GM23248 (cell line): ENCODE measurements at regions not wholly inside any gene's neighbourhood (a gene's known extent, or its start where the extent isn't known, plus 50 kb on each side); places are given as distances from the start of the nearest gene placed in this dataset.

Experiments used
- DNase-seq: peaks from one replicate; pipeline ENCODE4 v3.0.0-alpha.2; 2015
- H2AFZ ChIP-seq: fragments of 200-600 bp; sonication (generic); 2 replicates; pipeline ENCODE4 v1.6.1; 2016; ENCODE audit warnings: antibody characterized with exemption
- H3F3A ChIP-seq: fragments of 200-600 bp; sonication (generic); 2 replicates; pipeline ENCODE4 v1.6.1; 2016; ENCODE audit warnings: mild to moderate bottlenecking, antibody characterized with exemption, mixed run types; ENCODE audit not compliant: insufficient read depth
- H3K27ac ChIP-seq: fragments of 200-600 bp; sonication (generic); 2 replicates; pipeline ENCODE4 v1.5.1; 2016; ENCODE audit warnings: mild to moderate bottlenecking
- H3K27me3 ChIP-seq: fragments of 200-600 bp; sonication (generic); replicated peaks from 2 replicates; pipeline ENCODE4 v1.6.1; 2016; ENCODE audit warnings: mild to moderate bottlenecking; ENCODE audit not compliant: insufficient read depth
- H3K36me3 ChIP-seq: fragments of 200-600 bp; sonication (generic); 2 replicates; pipeline ENCODE4 v1.6.1; 2016; ENCODE audit warnings: low read depth, mild to moderate bottlenecking
- H3K4me1 ChIP-seq: fragments of 200-600 bp; sonication (generic); 2 replicates; pipeline ENCODE4 v1.6.1; 2016; ENCODE audit warnings: mild to moderate bottlenecking; ENCODE audit not compliant: insufficient read depth
- H3K4me2 ChIP-seq: fragments of 200-600 bp; sonication (generic); one replicate; pipeline ENCODE4 v1.6.1; 2016; ENCODE audit warnings: mild to moderate bottlenecking; ENCODE audit not compliant: unreplicated experiment
- H3K4me3 ChIP-seq: fragments of 200-600 bp; sonication (generic); 2 replicates; pipeline ENCODE4 v1.5.1; 2016; ENCODE audit warnings: mild to moderate bottlenecking
- H3K79me2 ChIP-seq: fragments of 200-600 bp; sonication (generic); 2 replicates; pipeline ENCODE4 v1.6.1; 2016; ENCODE audit warnings: mild to moderate bottlenecking; ENCODE audit not compliant: insufficient read depth
- H3K9ac ChIP-seq: fragments of 200-600 bp; sonication (generic); 2 replicates; pipeline ENCODE4 v1.6.1; 2016; ENCODE audit warnings: mild to moderate bottlenecking
- H3K9me2 ChIP-seq: fragments of 200-600 bp; sonication (generic); 2 replicates; pipeline ENCODE4 v1.6.1; 2016; ENCODE audit warnings: mixed run types, mild to moderate bottlenecking, moderate library complexity; ENCODE audit not compliant: insufficient read depth
- H3K9me3 ChIP-seq: fragments of 200-600 bp; sonication (generic); one replicate; pipeline ENCODE4 v1.6.1; 2017; ENCODE audit warnings: low read depth
- H4K20me1 ChIP-seq: fragments of 200-600 bp; sonication (generic); 2 replicates; pipeline ENCODE4 v1.6.0; 2016; ENCODE audit not compliant: insufficient read depth
- EZH2 ChIP-seq: fragments of 200-600 bp; sonication (generic); IDR thresholded peaks from 2 replicates; pipeline ENCODE4 v1.6.1; 2018; ENCODE audit warnings: antibody characterized with exemption, mild to moderate bottlenecking; ENCODE audit not compliant: insufficient read depth, poor library complexity, severe bottlenecking
- EZH2phosphoT487 ChIP-seq: fragments of 200-600 bp; sonication (generic); IDR thresholded peaks from 2 replicates; pipeline ENCODE4 v1.6.1; 2018; ENCODE audit warnings: antibody characterized with exemption, moderate library complexity, mild to moderate bottlenecking, low read depth; ENCODE audit not compliant: insufficient read depth
- WGBS, 2 experiments: methylation state at CpG; one replicate each; pipeline ENCODE4 v1.1.6; 2015 to 2017; ENCODE audit warnings: low lambda C conversion rate in 2 of 2, low coverage in 1 of 2; ENCODE audit errors: missing lambda C conversion rate in 2 of 2; 5-methylcytosine and 5-hydroxymethylcytosine counted together
- in situ Hi-C: fragments of 300-500 bp; cut with MboI; formaldehyde crosslinking; loops from 2 replicates; pipeline ENCODE4 v1.15.0; 2020

DNA sequence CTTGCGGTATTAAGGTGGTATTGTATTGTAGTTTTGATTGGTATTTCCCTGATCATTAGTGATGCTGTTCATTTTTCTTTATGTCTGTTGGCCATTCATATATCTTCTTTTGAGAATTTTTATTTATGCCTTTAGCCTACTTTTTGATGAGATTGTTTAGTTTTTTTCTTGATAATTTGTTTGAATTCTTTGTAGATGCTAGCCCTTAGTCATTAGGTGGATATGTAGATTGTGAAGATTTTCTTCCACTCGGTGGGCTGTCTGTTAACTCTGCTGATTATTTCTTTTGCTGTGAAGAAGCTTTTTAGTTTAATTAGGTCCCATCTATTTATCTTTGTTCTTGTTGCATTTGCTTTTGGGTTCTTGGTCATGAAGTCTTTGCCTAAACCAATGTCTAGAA is 115.4 kb downstream of the VPREB1 start:
- H3K4me2 ChIP-seq: no peak overlapping the region
- no peaks in the 10 kb centered on the region for H3K9me2 ChIP-seq
- no peak overlapping the region for H3K27ac ChIP-seq
- peaks cover 8% of the 10 kb centered on the region; the same call in 1 of the 2 replicates for H3K27me3 ChIP-seq
- no peaks in the 10 kb centered on the region for H3K36me3 ChIP-seq
- no peaks in the 10 kb centered on the region for H3K9me3 ChIP-seq
- no peaks in the 10 kb centered on the region for H3K4me1 ChIP-seq
- H3K9ac ChIP-seq: no peak overlapping the region
- H3F3A ChIP-seq: no peaks in the 10 kb centered on the region
- H3K79me2 ChIP-seq: no peaks in the 10 kb centered on the region
- no peak for DNase-seq
- in situ Hi-C loops: no loop called here
- TF ChIP-seq EZH2phosphoT487: no peak
- TF ChIP-seq EZH2: no peak
- H4K20me1 ChIP-seq: no peaks in the 10 kb centered on the region
- 50 to 57% methylated on average over 2 of the region's 2 CpGs for WGBS, 2 experiments
- H3K4me3 ChIP-seq: no peak overlapping the region
- H2AFZ ChIP-seq: no peak overlapping the region

DNA sequence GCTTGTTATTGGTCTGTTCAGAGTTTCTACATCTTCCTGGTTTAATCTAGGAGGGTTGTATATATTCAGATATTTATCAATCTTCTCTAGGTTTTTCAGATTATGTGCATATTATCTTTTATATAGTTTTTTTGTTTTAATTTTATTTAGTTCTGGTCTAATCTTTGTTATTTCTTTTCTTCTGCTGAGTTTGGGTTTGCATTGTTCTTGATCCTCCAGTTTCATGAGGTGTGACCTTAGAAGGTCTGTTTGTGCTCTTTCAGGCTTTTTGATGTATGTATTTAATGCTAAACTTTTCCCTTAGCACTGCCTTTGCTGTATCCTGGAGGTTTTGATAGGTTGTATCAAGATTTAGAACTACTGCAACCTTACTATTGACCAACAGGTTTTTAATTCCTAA is 117.7 kb downstream of the VPREB1 start:
- no peak for DNase-seq
- H3K27ac ChIP-seq: no peak overlapping the region
- H3K27me3 ChIP-seq: peaks cover 12% of the 10 kb centered on the region
- no peak overlapping the region for H2AFZ ChIP-seq
- no peaks in the 10 kb centered on the region for H3K4me1 ChIP-seq
- H3K4me3 ChIP-seq: no peak overlapping the region
- H3K79me2 ChIP-seq: no peaks in the 10 kb centered on the region
- no peaks in the 10 kb centered on the region for H3K9me3 ChIP-seq
- no peak overlapping the region for H3K4me2 ChIP-seq
- no peaks in the 10 kb centered on the region for H3F3A ChIP-seq
- H3K9me2 ChIP-seq: no peaks in the 10 kb centered on the region
- no peaks in the 10 kb centered on the region for H3K36me3 ChIP-seq
- TF ChIP-seq EZH2phosphoT487 (no peak), EZH2 (no peak)
- H3K9ac ChIP-seq: no peak overlapping the region
- H4K20me1 ChIP-seq: no peaks in the 10 kb centered on the region
- in situ Hi-C loops: no loop called here

DNA sequence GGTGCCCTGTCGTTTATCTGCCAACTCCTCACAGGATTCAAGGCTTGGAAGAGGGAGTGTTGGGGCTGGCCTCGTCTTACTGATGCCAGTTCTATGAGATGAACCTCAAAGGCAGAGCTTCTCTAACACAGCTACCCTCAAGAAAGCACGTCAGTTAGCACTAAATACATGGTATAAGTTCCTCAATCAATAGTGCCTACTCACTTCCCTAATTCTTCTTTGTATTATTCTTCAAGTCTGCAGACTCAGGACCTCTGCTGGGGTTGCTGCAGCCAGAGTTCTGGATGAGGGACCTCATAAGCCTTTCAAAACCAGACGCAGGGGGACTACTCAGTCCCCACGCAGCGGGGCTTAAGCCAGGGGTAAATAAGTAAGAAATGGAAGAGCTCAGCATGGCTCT is 118.3 kb downstream of the VPREB1 start:
- WGBS, 2 experiments: 11% methylated on average over 6 of the region's 6 CpGs
- peaks cover 18% of the 10 kb centered on the region for H3K27me3 ChIP-seq
- no peak overlapping the region for H3K4me3 ChIP-seq
- H4K20me1 ChIP-seq: no peaks in the 10 kb centered on the region
- no peak overlapping the region for H2AFZ ChIP-seq
- no peaks in the 10 kb centered on the region for H3K4me1 ChIP-seq
- H3K4me2 ChIP-seq: no peak overlapping the region
- no peak overlapping the region for H3K27ac ChIP-seq
- TF ChIP-seq EZH2phosphoT487 (no peak), EZH2 (no peak)
- H3K79me2 ChIP-seq: no peaks in the 10 kb centered on the region
- no peaks in the 10 kb centered on the region for H3F3A ChIP-seq
- H3K9me3 ChIP-seq: no peaks in the 10 kb centered on the region
- no peaks in the 10 kb centered on the region for H3K36me3 ChIP-seq
- no peaks in the 10 kb centered on the region for H3K9me2 ChIP-seq
- no peak overlapping the region for H3K9ac ChIP-seq
- no peak for DNase-seq
- in situ Hi-C loops: no loop called here

DNA sequence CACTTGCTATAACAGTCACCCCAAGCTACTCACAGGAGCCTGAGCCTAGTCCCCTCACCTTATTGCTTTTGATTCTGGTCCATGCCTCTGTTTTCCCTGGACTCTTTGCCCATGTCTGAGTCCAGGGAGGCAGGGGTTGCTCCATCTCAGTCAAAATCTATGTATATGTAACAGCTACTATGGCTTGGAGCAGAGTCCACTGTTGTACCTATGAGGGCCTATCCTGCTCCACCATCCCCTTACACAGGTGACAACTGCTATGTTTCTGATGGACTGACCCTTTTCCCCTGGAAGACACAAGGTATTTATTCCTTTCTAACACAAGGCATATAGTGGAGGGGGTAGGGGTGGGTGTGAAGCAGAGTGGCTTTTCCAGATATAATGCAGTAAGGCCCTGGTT is 119.6 kb downstream of the VPREB1 start:
- Histone ChIP-seq H3K4me2 (no peak overlapping the region), H3K36me3 (no peaks in the 10 kb centered on the region), H3K4me1 (no peaks in the 10 kb centered on the region), H3K4me3 (no peak overlapping the region), H3F3A (no peaks in the 10 kb centered on the region), H3K27me3 (peaks cover 28% of the 10 kb centered on the region), H3K79me2 (no peaks in the 10 kb centered on the region), H2AFZ (no peak overlapping the region), H3K27ac (no peak overlapping the region), H3K9ac (no peak overlapping the region), H4K20me1 (no peaks in the 10 kb centered on the region), H3K9me2 (no peaks in the 10 kb centered on the region), H3K9me3 (no peaks in the 10 kb centered on the region)
- DNase-seq: no peak
- in situ Hi-C loops: no loop called here
- TF ChIP-seq EZH2 (no peak), EZH2phosphoT487 (no peak)

DNA sequence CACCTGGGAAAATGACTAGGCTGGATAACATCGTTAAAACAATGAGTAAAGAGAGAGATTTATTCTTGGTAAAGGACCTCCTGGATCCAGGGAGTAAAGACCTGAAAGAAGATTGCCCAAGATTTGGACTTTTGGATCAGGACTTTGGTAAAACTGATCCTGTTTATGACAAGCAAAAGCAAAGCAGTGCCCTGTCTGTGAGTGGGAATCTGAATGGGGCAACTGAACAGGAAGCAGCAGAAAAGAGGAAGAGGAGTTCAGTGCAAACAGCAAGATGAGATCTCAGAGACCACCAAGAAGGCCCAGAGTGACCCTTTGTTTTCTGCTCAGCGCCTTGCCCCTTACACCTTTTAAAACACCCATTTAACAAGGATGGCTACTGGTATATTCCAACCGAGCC is 122.0 kb downstream of the VPREB1 start:
- Histone ChIP-seq H3K4me3 (no peak overlapping the region), H3K27me3 (peaks cover 28% of the 10 kb centered on the region), H3K9ac (no peak overlapping the region), H3K4me1 (no peaks in the 10 kb centered on the region), H4K20me1 (no peaks in the 10 kb centered on the region), H3K9me2 (no peaks in the 10 kb centered on the region), H3K79me2 (no peaks in the 10 kb centered on the region), H3K27ac (no peak overlapping the region), H3K36me3 (no peaks in the 10 kb centered on the region), H2AFZ (no peak overlapping the region), H3K9me3 (no peaks in the 10 kb centered on the region), H3K4me2 (no peak overlapping the region), H3F3A (no peaks in the 10 kb centered on the region)
- in situ Hi-C loops: no loop called here
- TF ChIP-seq EZH2 (no peak), EZH2phosphoT487 (no peak)
- 16 to 17% methylated on average over 3 of the region's 3 CpGs for WGBS, 2 experiments
- DNase-seq: no peak
